KMS-11 (cell line): ENCODE measurements at regions not wholly inside any gene's neighbourhood (a gene's known extent, or its start where the extent isn't known, plus 50 kb on each side); places are given as distances from the start of the nearest gene placed in this dataset.

Experiments
- H2AFZ ChIP-seq: fragments of 200-600 bp; sonication (generic); 2 replicates; pipeline ENCODE4 v1.6.1; 2016; ENCODE audit warnings: antibody characterized with exemption, mixed run types, low read depth
- H3K27ac ChIP-seq: fragments of 200-600 bp; sonication (generic); 2 replicates; pipeline ENCODE4 v1.6.1; 2016; ENCODE audit warnings: mild to moderate bottlenecking, mixed run types
- H3K27me3 ChIP-seq: fragments of 200-600 bp; sonication (generic); 2 replicates; pipeline ENCODE4 v1.6.1; 2017; ENCODE audit warnings: mild to moderate bottlenecking, low read depth, mixed run types, moderate library complexity; ENCODE audit not compliant: insufficient read depth
- H3K36me3 ChIP-seq: fragments of 200-600 bp; sonication (generic); 2 replicates; pipeline ENCODE4 v1.6.1; 2017; ENCODE audit warnings: mild to moderate bottlenecking, mixed run types; ENCODE audit not compliant: insufficient read depth
- H3K4me1 ChIP-seq: fragments of 200-600 bp; sonication (generic); 2 replicates; pipeline ENCODE4 v1.6.1; 2016; ENCODE audit warnings: mild to moderate bottlenecking, low read depth, mixed run types; ENCODE audit not compliant: poor library complexity, severe bottlenecking
- H3K4me2 ChIP-seq: fragments of 200-600 bp; sonication (generic); 2 replicates; pipeline ENCODE4 v1.7.0; 2016; ENCODE audit warnings: mild to moderate bottlenecking, mixed run types
- H3K4me3 ChIP-seq: fragments of 200-600 bp; sonication (generic); IDR thresholded peaks from 2 replicates; pipeline ENCODE4 v1.6.1; 2017; ENCODE audit warnings: low read depth, low read length, mixed read lengths; ENCODE audit not compliant: insufficient read depth
- H3K79me2 ChIP-seq: fragments of 200-600 bp; sonication (generic); 2 replicates; pipeline ENCODE4 v1.6.1; 2016; ENCODE audit warnings: low read depth, mixed run types; ENCODE audit not compliant: insufficient read depth
- H3K9ac ChIP-seq: fragments of 200-600 bp; sonication (generic); 2 replicates; pipeline ENCODE4 v1.6.1; 2016; ENCODE audit warnings: mild to moderate bottlenecking, mixed run types
- H4K20me1 ChIP-seq: fragments of 200-600 bp; sonication (generic); 2 replicates; pipeline ENCODE4 v1.6.1; 2016; ENCODE audit warnings: mild to moderate bottlenecking, mixed run types; ENCODE audit not compliant: insufficient read depth
- CTCF ChIP-seq: fragments of 200-600 bp; sonication (generic); conservative IDR thresholded peaks from 2 replicates; pipeline ENCODE4 v1.6.1; 2017; ENCODE audit warnings: low read depth, mild to moderate bottlenecking, antibody characterized with exemption, low read length, moderate library complexity, mixed read lengths

- H3K27me3 ChIP-seq = no peaks in the 10 kb centered on the region
- H3K27ac ChIP-seq = no peak overlapping the region
- no peaks in the 10 kb centered on the region for H4K20me1 ChIP-seq
Observed at GRCh38 chr2:82307511-82307910, 2003.0 kb upstream of the LRRTM1 start.

GRCh38 chr2:82301506-82301905 is 1997.0 kb upstream of the LRRTM1 start:
- Histone ChIP-seq H3K4me2 (no peak overlapping the region), H3K4me3 (no peak overlapping the region)

More at GRCh38 chr2:82307511-82307910, 2003.0 kb upstream of the LRRTM1 start:
- no peak for TF ChIP-seq CTCF
- Histone ChIP-seq H3K79me2 (no peaks in the 10 kb centered on the region), H3K9ac (no peak overlapping the region), H3K4me1 (no peaks in the 10 kb centered on the region), H2AFZ (no peak overlapping the region), H3K36me3 (no peaks in the 10 kb centered on the region), H3K4me2 (no peak overlapping the region), H3K4me3 (no peak overlapping the region)

GRCh38 chr2:82289446-82289845 is 1984.9 kb upstream of the LRRTM1 start:
- Histone ChIP-seq H4K20me1 (no peaks in the 10 kb centered on the region), H2AFZ (no peak overlapping the region), H3K27me3 (no peaks in the 10 kb centered on the region), H3K4me2 (no peak overlapping the region), H3K4me1 (no peaks in the 10 kb centered on the region), H3K79me2 (no peaks in the 10 kb centered on the region), H3K36me3 (no peaks in the 10 kb centered on the region), H3K4me3 (no peak overlapping the region), H3K9ac (no peak overlapping the region), H3K27ac (no peak overlapping the region)
- no peak for TF ChIP-seq CTCF

More at GRCh38 chr2:82301506-82301905, 1997.0 kb upstream of the LRRTM1 start:
- Histone ChIP-seq H3K27me3 (no peaks in the 10 kb centered on the region), H3K9ac (no peak overlapping the region), H4K20me1 (no peaks in the 10 kb centered on the region), H3K4me1 (no peaks in the 10 kb centered on the region), H3K27ac (no peak overlapping the region), H3K79me2 (no peaks in the 10 kb centered on the region), H3K36me3 (no peaks in the 10 kb centered on the region), H2AFZ (no peak overlapping the region)
- no peak for TF ChIP-seq CTCF

- H2AFZ ChIP-seq = no peak overlapping the region
- no peaks in the 10 kb centered on the region for H3K27me3 ChIP-seq
- no peak overlapping the region for H3K9ac ChIP-seq
- H3K4me1 ChIP-seq = no peaks in the 10 kb centered on the region
- no peak overlapping the region for H3K27ac ChIP-seq
- TF ChIP-seq CTCF = no peak
- H3K79me2 ChIP-seq = no peaks in the 10 kb centered on the region
- no peak overlapping the region for H3K4me2 ChIP-seq
- H3K4me3 ChIP-seq = no peak overlapping the region
- no peaks in the 10 kb centered on the region for H4K20me1 ChIP-seq
- H3K36me3 ChIP-seq = no peaks in the 10 kb centered on the region
Observed at GRCh38 chr2:82283075-82283474, 1978.5 kb upstream of the LRRTM1 start.
